Kidney tubule cell (primary cell): ENCODE measurements at regions not wholly inside any gene's neighbourhood (a gene's known extent, or its start where the extent isn't known, plus 50 kb on each side); places are given as distances from the start of the nearest gene placed in this dataset.
A peak's percentile ranks its signal among the peaks of the same experiment; 100 is the strongest.

Experiments used
- DNase-seq: peaks from one replicate; pipeline ENCODE4 v3.0.0-alpha.2; 2018; ENCODE audit warnings: low spot score

GRCh38 chr6:19465256-19465655 lies 371.9 kb upstream of the ID4 start:
- DNase-seq, result peak; percentile 89

- DNase-seq, result peak; percentile 5
Measured at GRCh38 chr6:19465760-19466159, 371.4 kb upstream of the ID4 start.

GRCh38 chr6:19470333-19470732 lies 366.8 kb upstream of the ID4 start:
- DNase-seq, result no peak

GRCh38 chr6:19472153-19472552 lies 365.0 kb upstream of the ID4 start:
- DNase-seq, result peak; percentile 99

GRCh38 chr6:19472850-19473249 lies 364.3 kb upstream of the ID4 start:
- peak; percentile 23 for DNase-seq

GRCh38 chr6:19477563-19477962 lies 359.6 kb upstream of the ID4 start:
- DNase-seq, result peak; percentile 47

- no peak for DNase-seq
Measured at GRCh38 chr6:19478273-19478672, 358.9 kb upstream of the ID4 start.

- DNase-seq, result peak; percentile 71
Measured at GRCh38 chr6:19478992-19479391, 358.2 kb upstream of the ID4 start.

- no peak for DNase-seq
Measured at GRCh38 chr6:19479551-19479950, 357.6 kb upstream of the ID4 start.

- DNase-seq, result peak; percentile 83
Measured at GRCh38 chr6:19492636-19493405, 344.3 kb upstream of the ID4 start.

GRCh38 chr6:19501737-19502245 lies 335.4 kb upstream of the ID4 start:
- no peak for DNase-seq

- no peak for DNase-seq
Measured at GRCh38 chr6:19502301-19502700, 334.9 kb upstream of the ID4 start.

GRCh38 chr6:19515939-19516338 lies 321.2 kb upstream of the ID4 start:
- no peak for DNase-seq

GRCh38 chr6:19519941-19520340 lies 317.2 kb upstream of the ID4 start:
- DNase-seq, result no peak

GRCh38 chr6:19524366-19525186 lies 312.6 kb upstream of the ID4 start:
- DNase-seq, result no peak

- no peak for DNase-seq
Measured at GRCh38 chr6:19525673-19526072, 311.5 kb upstream of the ID4 start.

- DNase-seq, result no peak
Measured at GRCh38 chr6:19530188-19530587, 307.0 kb upstream of the ID4 start.

GRCh38 chr6:19535351-19535750 lies 301.8 kb upstream of the ID4 start:
- DNase-seq, result no peak

- DNase-seq, result no peak
Measured at GRCh38 chr6:19536838-19537237, 300.3 kb upstream of the ID4 start.

GRCh38 chr6:19538096-19538495 lies 299.1 kb upstream of the ID4 start:
- DNase-seq, result peak; percentile 76

- no peak for DNase-seq
Measured at GRCh38 chr6:19547507-19547906, 289.7 kb upstream of the ID4 start.

- DNase-seq, result no peak
Measured at GRCh38 chr6:19549109-19549508, 288.1 kb upstream of the ID4 start.

GRCh38 chr6:19550380-19550779 lies 286.8 kb upstream of the ID4 start:
- DNase-seq, result no peak
